ENCODE measurements at regions not wholly inside any gene's neighbourhood (a gene's known extent, or its start where the extent isn't known, plus 50 kb on each side); places are given as distances from the start of the nearest gene placed in this dataset.

DNA sequence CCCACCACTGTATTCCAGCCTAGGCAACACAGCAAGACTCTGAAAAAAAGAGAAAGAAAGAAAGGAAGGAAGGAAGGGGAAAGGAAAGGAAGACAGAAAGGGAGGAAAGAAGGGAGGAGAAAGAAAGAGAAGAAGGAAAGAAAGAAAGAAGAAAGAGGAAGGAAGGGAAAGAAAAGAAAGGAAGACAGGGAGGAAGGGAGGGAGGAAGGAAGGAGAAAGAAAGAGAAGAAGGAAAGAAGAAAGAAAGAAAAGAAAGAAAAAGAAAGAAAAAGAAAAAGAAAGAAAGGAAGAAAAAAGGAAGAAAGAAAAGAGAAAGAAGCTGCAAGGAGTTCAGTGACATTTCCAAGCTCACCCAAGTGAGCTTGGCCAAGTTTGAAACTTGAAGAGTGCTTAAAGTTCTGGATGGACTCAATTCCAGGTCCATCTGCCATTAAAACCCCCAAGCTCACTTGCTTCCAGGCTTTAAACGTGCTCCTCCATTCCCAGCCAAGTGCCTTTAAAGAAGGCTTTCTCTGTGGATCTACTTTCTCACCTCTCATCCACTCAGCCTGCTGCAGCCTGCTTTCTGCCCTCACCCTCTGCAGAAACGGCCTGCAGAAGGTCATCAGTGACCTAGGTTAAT, 101.5 kb downstream of the VCPKMT start:
- no peak for TF ChIP-seq RCOR1 (IDR thresholded peaks at IDR 0.05; ENCODE audit: low read depth, low read length)
- no peak for TF ChIP-seq ZC3H11A (IDR thresholded peaks at IDR 0.05)

Measured in A549 (cell line).